WTC11 (cell line): ENCODE measurements at regions not wholly inside any gene's neighbourhood (a gene's known extent, or its start where the extent isn't known, plus 50 kb on each side); places are given as distances from the start of the nearest gene placed in this dataset.

ENCODE experiments used
- ATAC-seq: fragments of 200-7000 bp; cut with Tn5 transposase; 2 replicates; pipeline ENCODE4 v1.10.0; 2021; ENCODE audit warnings: mild to moderate bottlenecking, moderate library complexity
- CTCF ChIA-PET: fragments of 300-600 bp; sonication (Branson Sonifier 250); formaldehyde crosslinking; loops from one replicate; lab custom pipeline; 2021; ENCODE audit warnings: antibody characterized with exemption; lab: Charles Lee
- POLR2A ChIA-PET: fragments of 350-600 bp; sonication (Branson Sonifier 250); formaldehyde crosslinking; loops from one replicate; lab custom pipeline; 2021; ENCODE audit warnings: antibody characterized with exemption; lab: Charles Lee
- DNase-seq: peaks from one replicate; pipeline ENCODE4 v3.0.0; 2021; ENCODE audit warnings: low spot score
- H3K27ac Mint-ChIP-seq: 2 replicates; pipeline ENCODE4 v1.8.0; 2021; ENCODE audit warnings: mixed read lengths
- H3K27me3 Mint-ChIP-seq: 2 replicates; pipeline ENCODE4 v1.8.0; 2021; ENCODE audit warnings: low read depth, mild to moderate bottlenecking, moderate library complexity, mixed read lengths
- H3K36me3 Mint-ChIP-seq: 2 replicates; pipeline ENCODE4 v1.8.0; 2021; ENCODE audit warnings: mixed read lengths
- H3K4me1 Mint-ChIP-seq: 2 replicates; pipeline ENCODE4 v1.8.0; 2022; ENCODE audit warnings: mixed read lengths
- H3K4me3 Mint-ChIP-seq: 2 replicates; pipeline ENCODE4 v1.8.0; 2021; ENCODE audit warnings: mild to moderate bottlenecking, moderate library complexity, mixed read lengths
- H3K9me3 Mint-ChIP-seq: 2 replicates; pipeline ENCODE4 v1.8.0; 2021; ENCODE audit warnings: mixed read lengths
- ATF1 ChIP-seq: sonication (generic); formaldehyde crosslinking; IDR thresholded peaks from 2 replicates; pipeline ENCODE4 v1.8.1; 2023; ENCODE audit warnings: mild to moderate bottlenecking, moderate library complexity, missing genetic modification reagents
- CREB1 ChIP-seq: sonication (generic); formaldehyde crosslinking; IDR thresholded peaks from 2 replicates; pipeline ENCODE4 v1.8.0; 2023; ENCODE audit warnings: mild to moderate bottlenecking, missing genetic modification reagents
- ELF4 ChIP-seq: sonication (generic); formaldehyde crosslinking; IDR thresholded peaks from 2 replicates; pipeline ENCODE4 v1.8.1; 2022; ENCODE audit warnings: low read depth, mild to moderate bottlenecking, moderate library complexity, missing genetic modification reagents
- ETV6 ChIP-seq: sonication (generic); formaldehyde crosslinking; IDR thresholded peaks from 2 replicates; pipeline ENCODE4 v1.8.1; 2022; ENCODE audit warnings: mild to moderate bottlenecking, missing genetic modification reagents
- FOXK1 ChIP-seq: sonication (generic); formaldehyde crosslinking; IDR thresholded peaks from 2 replicates; pipeline ENCODE4 v1.8.0; 2022; ENCODE audit warnings: mild to moderate bottlenecking, moderate library complexity, missing genetic modification reagents
- FOXP1 ChIP-seq: sonication (generic); formaldehyde crosslinking; IDR thresholded peaks from 2 replicates; pipeline ENCODE4 v1.8.0; 2022; ENCODE audit warnings: missing genetic modification reagents, mild to moderate bottlenecking, moderate library complexity, borderline replicate concordance
- GABPB1 ChIP-seq: sonication (generic); formaldehyde crosslinking; IDR thresholded peaks from 2 replicates; pipeline ENCODE4 v1.8.1; 2023; ENCODE audit warnings: mild to moderate bottlenecking, missing genetic modification reagents
- GRHL2 ChIP-seq: fragments of 250-450 bp; sonication (Bioruptor Pico); IDR thresholded peaks from 2 replicates; pipeline ENCODE4 v1.8.0; 2022; ENCODE audit warnings: mild to moderate bottlenecking, moderate library complexity; ENCODE audit not compliant: insufficient replicate concordance, severe bottlenecking
- MYBL2 ChIP-seq: sonication (generic); formaldehyde crosslinking; IDR thresholded peaks from 2 replicates; pipeline ENCODE4 v1.8.1; 2023; ENCODE audit warnings: mild to moderate bottlenecking, moderate library complexity, missing genetic modification reagents
- NR1H2 ChIP-seq: sonication (generic); formaldehyde crosslinking; IDR thresholded peaks from 2 replicates; pipeline ENCODE4 v1.9.0; 2021; ENCODE audit warnings: mild to moderate bottlenecking, moderate library complexity, missing genetic modification reagents
- NR3C1 ChIP-seq: sonication (generic); formaldehyde crosslinking; conservative IDR thresholded peaks from 2 replicates; pipeline ENCODE4 v1.8.1; 2023; ENCODE audit warnings: low read depth, mild to moderate bottlenecking, missing genetic modification reagents
- PRRX2 ChIP-seq: fragments of 250-450 bp; sonication (Bioruptor Pico); IDR thresholded peaks from 2 replicates; pipeline ENCODE4 v1.8.0; 2021; ENCODE audit warnings: mild to moderate bottlenecking
- ZNF121 ChIP-seq: sonication (generic); formaldehyde crosslinking; IDR thresholded peaks from 2 replicates; pipeline ENCODE4 v1.8.0; 2023; ENCODE audit warnings: missing genetic modification reagents
- ZNF219 ChIP-seq: sonication (generic); formaldehyde crosslinking; IDR thresholded peaks from 2 replicates; pipeline ENCODE4 v1.8.0; 2023; ENCODE audit warnings: missing genetic modification reagents, mild to moderate bottlenecking, borderline replicate concordance
- ZNF263 ChIP-seq: sonication (generic); formaldehyde crosslinking; IDR thresholded peaks from 2 replicates; pipeline ENCODE4 v1.8.1; 2022; ENCODE audit warnings: low read depth, mild to moderate bottlenecking, moderate library complexity, missing genetic modification reagents
- ZNF396 ChIP-seq: fragments of 250-450 bp; sonication (Bioruptor Pico); IDR thresholded peaks from 2 replicates; pipeline ENCODE4 v1.8.0; 2021; ENCODE audit warnings: mild to moderate bottlenecking, moderate library complexity, borderline replicate concordance
- ZNF671 ChIP-seq: fragments of 250-450 bp; sonication (Bioruptor Pico); IDR thresholded peaks from 2 replicates; pipeline ENCODE4 v1.8.0; 2021; ENCODE audit warnings: mild to moderate bottlenecking
- TF ChIP-seq, protein P1 (sequence below): sonication (generic); formaldehyde crosslinking; IDR thresholded peaks from 2 replicates; pipeline ENCODE4 v1.8.1; 2023; ENCODE audit warnings: mild to moderate bottlenecking, missing genetic modification reagents
- TF ChIP-seq, protein P2 (sequence below): fragments of 250-450 bp; sonication (Bioruptor Pico); IDR thresholded peaks from 2 replicates; pipeline ENCODE4 v1.9.0; 2021; ENCODE audit warnings: mild to moderate bottlenecking
- TF ChIP-seq, protein P3 (sequence below): fragments of 250-450 bp; sonication (Bioruptor Pico); IDR thresholded peaks from 2 replicates; pipeline ENCODE4 v1.9.0; 2021; ENCODE audit warnings: mild to moderate bottlenecking, borderline replicate concordance
- TF ChIP-seq, protein P4 (sequence below): fragments of 250-450 bp; sonication (Bioruptor Pico); conservative IDR thresholded peaks from 2 replicates; pipeline ENCODE4 v1.9.0; 2021; ENCODE audit warnings: mild to moderate bottlenecking
- TF ChIP-seq, protein P5 (sequence below): sonication (generic); formaldehyde crosslinking; IDR thresholded peaks from 2 replicates; pipeline ENCODE4 v1.8.0; 2023; ENCODE audit warnings: mild to moderate bottlenecking, missing genetic modification reagents

DNA sequence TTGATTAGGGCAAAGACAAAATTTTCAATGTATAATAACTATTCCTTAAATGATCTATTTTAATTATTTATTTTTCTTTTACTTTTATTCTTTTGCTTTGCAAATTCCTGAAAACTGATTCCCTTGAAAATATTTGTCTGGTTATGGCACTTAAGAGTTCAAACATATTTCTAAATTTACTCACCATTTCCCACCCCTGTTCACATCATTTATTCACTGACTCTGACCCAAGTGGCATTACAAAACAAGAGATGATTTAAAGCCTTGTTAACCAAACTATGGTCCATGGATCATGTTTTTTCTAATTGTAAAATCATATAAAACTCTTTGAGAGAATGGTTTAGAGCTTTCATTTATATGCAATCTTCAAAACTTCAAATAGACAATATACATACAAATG, 1256.1 kb upstream of the LRRN3 start (continued):
- TF ChIP-seq FOXP1 (CRISPR knock-in tag) (no peak), GRHL2 (no peak), NR3C1 (CRISPR knock-in tag) (no peak), ZNF263 (CRISPR knock-in tag) (no peak), ZNF396 (CRISPR knock-in tag) (no peak), MYBL2 (CRISPR knock-in tag) (no peak), ZNF121 (CRISPR knock-in tag) (no peak), GABPB1 (CRISPR knock-in tag) (no peak), ETV6 (CRISPR knock-in tag) (no peak), FOXK1 (CRISPR knock-in tag) (no peak)
- TF ChIP-seq, protein P1, sequence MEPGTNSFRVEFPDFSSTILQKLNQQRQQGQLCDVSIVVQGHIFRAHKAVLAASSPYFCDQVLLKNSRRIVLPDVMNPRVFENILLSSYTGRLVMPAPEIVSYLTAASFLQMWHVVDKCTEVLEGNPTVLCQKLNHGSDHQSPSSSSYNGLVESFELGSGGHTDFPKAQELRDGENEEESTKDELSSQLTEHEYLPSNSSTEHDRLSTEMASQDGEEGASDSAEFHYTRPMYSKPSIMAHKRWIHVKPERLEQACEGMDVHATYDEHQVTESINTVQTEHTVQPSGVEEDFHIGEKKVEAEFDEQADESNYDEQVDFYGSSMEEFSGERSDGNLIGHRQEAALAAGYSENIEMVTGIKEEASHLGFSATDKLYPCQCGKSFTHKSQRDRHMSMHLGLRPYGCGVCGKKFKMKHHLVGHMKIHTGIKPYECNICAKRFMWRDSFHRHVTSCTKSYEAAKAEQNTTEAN (CRISPR knock-in tag) = no peak
- TF ChIP-seq, protein P2, sequence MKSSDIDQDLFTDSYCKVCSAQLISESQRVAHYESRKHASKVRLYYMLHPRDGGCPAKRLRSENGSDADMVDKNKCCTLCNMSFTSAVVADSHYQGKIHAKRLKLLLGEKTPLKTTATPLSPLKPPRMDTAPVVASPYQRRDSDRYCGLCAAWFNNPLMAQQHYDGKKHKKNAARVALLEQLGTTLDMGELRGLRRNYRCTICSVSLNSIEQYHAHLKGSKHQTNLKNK = no peak
- TF ChIP-seq, protein P3, sequence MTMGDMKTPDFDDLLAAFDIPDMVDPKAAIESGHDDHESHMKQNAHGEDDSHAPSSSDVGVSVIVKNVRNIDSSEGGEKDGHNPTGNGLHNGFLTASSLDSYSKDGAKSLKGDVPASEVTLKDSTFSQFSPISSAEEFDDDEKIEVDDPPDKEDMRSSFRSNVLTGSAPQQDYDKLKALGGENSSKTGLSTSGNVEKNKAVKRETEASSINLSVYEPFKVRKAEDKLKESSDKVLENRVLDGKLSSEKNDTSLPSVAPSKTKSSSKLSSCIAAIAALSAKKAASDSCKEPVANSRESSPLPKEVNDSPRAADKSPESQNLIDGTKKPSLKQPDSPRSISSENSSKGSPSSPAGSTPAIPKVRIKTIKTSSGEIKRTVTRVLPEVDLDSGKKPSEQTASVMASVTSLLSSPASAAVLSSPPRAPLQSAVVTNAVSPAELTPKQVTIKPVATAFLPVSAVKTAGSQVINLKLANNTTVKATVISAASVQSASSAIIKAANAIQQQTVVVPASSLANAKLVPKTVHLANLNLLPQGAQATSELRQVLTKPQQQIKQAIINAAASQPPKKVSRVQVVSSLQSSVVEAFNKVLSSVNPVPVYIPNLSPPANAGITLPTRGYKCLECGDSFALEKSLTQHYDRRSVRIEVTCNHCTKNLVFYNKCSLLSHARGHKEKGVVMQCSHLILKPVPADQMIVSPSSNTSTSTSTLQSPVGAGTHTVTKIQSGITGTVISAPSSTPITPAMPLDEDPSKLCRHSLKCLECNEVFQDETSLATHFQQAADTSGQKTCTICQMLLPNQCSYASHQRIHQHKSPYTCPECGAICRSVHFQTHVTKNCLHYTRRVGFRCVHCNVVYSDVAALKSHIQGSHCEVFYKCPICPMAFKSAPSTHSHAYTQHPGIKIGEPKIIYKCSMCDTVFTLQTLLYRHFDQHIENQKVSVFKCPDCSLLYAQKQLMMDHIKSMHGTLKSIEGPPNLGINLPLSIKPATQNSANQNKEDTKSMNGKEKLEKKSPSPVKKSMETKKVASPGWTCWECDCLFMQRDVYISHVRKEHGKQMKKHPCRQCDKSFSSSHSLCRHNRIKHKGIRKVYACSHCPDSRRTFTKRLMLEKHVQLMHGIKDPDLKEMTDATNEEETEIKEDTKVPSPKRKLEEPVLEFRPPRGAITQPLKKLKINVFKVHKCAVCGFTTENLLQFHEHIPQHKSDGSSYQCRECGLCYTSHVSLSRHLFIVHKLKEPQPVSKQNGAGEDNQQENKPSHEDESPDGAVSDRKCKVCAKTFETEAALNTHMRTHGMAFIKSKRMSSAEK = no peak
- TF ChIP-seq, all 79 proteins: peak for 0

DNA sequence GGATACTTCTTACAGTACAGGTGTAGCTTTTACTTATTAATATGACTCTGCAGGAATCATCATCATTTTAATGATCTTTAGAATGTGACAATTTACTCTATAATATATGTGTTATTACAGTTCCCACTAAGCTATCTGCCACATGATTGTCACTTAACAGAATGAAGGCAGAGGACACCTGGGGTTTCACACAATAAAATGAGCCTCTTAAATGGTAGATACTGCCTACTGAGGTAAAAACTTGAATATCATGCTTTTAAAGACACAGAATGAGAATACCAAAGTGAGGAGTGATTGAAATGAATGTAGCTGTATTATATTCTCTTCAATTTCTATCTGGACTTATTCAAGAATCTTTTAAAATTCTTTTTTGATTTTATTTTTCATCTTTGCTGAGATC, 1255.3 kb upstream of the LRRN3 start:
- no peak for DNase-seq
- H3K27me3 Mint-ChIP-seq = no peaks in the 10 kb centered on the region
- POLR2A ChIA-PET = interaction anchor here (0.5 kb wide), 1 partner anchor 20 kb away, joined by 3 read pairs; no protein-coding TSS in a partner anchor
- peaks cover 9% of the 10 kb centered on the region; the same call in 1 of the 2 replicates for H3K4me1 Mint-ChIP-seq
- TF ChIP-seq NR1H2 (CRISPR knock-in tag) (no peak), ZNF671 (CRISPR knock-in tag) (no peak), ELF4 (no peak), ATF1 (no peak), ZNF219 (CRISPR knock-in tag) (no peak), PRRX2 (no peak), CREB1 (CRISPR knock-in tag) (no peak)
- TF ChIP-seq, protein P4, sequence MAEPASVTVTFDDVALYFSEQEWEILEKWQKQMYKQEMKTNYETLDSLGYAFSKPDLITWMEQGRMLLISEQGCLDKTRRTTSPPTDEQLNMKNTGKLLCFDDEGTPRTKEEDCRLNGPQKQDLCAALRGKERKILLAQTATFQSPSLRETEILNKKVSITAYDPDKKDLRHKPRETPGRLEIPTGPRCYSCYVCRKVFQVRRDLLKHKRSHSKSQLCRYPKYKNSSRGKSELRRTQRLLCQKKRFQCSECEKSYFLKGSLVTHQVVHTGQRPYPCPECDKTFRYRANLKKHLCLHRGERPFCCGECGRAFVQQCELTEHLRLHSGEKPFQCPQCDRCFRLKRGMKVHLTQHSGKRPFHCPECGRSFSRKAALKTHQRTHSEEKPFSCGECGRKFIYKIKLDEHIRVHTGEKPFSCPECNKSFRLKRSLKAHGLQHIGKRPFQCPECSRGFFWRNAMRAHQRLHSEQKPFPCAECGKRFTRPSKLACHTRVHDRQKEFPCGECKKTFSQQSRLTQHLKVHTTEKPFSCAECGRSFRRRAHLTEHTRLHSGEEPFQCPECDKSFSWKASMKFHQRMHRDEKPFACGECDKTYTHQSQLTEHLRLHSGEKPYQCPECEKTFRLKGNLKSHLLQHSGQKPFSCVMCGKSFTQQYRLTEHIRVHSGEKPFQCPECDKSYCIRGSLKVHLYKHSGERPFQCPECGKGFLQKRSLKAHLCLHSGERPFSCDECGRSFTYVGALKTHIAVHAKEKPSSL (CRISPR knock-in tag) = no peak
- TF ChIP-seq, protein P5, sequence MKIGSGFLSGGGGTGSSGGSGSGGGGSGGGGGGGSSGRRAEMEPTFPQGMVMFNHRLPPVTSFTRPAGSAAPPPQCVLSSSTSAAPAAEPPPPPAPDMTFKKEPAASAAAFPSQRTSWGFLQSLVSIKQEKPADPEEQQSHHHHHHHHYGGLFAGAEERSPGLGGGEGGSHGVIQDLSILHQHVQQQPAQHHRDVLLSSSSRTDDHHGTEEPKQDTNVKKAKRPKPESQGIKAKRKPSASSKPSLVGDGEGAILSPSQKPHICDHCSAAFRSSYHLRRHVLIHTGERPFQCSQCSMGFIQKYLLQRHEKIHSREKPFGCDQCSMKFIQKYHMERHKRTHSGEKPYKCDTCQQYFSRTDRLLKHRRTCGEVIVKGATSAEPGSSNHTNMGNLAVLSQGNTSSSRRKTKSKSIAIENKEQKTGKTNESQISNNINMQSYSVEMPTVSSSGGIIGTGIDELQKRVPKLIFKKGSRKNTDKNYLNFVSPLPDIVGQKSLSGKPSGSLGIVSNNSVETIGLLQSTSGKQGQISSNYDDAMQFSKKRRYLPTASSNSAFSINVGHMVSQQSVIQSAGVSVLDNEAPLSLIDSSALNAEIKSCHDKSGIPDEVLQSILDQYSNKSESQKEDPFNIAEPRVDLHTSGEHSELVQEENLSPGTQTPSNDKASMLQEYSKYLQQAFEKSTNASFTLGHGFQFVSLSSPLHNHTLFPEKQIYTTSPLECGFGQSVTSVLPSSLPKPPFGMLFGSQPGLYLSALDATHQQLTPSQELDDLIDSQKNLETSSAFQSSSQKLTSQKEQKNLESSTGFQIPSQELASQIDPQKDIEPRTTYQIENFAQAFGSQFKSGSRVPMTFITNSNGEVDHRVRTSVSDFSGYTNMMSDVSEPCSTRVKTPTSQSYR (CRISPR knock-in tag) = no peak
- peaks cover 3% of the 10 kb centered on the region; the same call in 1 of the 2 replicates for H3K36me3 Mint-ChIP-seq
- CTCF ChIA-PET = no interaction called here
- H3K4me3 Mint-ChIP-seq = no peak overlapping the region
- ATAC-seq = no peak
- H3K9me3 Mint-ChIP-seq = peaks cover 12% of the 10 kb centered on the region
- no peak overlapping the region for H3K27ac Mint-ChIP-seq
